Panc1 (cell line): ENCODE measurements at regions not wholly inside any gene's neighbourhood (a gene's known extent, or its start where the extent isn't known, plus 50 kb on each side); places are given as distances from the start of the nearest gene placed in this dataset.

ENCODE experiments used
- ATAC-seq: fragments of 200-7000 bp; cut with Tn5 transposase; 2 replicates; pipeline ENCODE4 v1.9.1; 2020; ENCODE audit warnings: mild to moderate bottlenecking, moderate library complexity
- BruUV-seq: library from RNA; stranded (reverse); fragments of 400-500 nt; replicated peaks from 2 replicates; lab custom pipeline; 2021; lab: Mats Ljungman, UMichigan
- CTCF ChIA-PET: fragments of 300-600 bp; sonication (Branson Sonifier 250); formaldehyde crosslinking; loops from one replicate; lab custom pipeline; 2022; ENCODE audit warnings: antibody characterized with exemption; lab: Charles Lee
- POLR2A ChIA-PET: fragments of 300-600 bp; sonication (Branson Sonifier 250); formaldehyde crosslinking; loops from one replicate; lab custom pipeline; 2022; ENCODE audit warnings: antibody characterized with exemption; lab: Charles Lee
- DNase-seq: peaks from one replicate; pipeline ENCODE4 v3.0.0-alpha.2; 2010; ENCODE audit warnings: low read depth, low spot score
- H3K27ac ChIP-seq: 2 replicates; pipeline ENCODE4 v1.5.1; 2011; ENCODE audit warnings: mild to moderate bottlenecking, low read length, inconsistent platforms
- H3K27me3 ChIP-seq: fragments of 200-500 bp; sonication (Bioruptor generic); 2 replicates; pipeline ENCODE4 v1.6.0; 2014; ENCODE audit warnings: low read length, inconsistent platforms; ENCODE audit not compliant: control insufficient read depth, insufficient read depth
- H3K36me3 ChIP-seq: fragments of 200-500 bp; sonication (Bioruptor generic); 2 replicates; pipeline ENCODE4 v1.5.1; 2014; ENCODE audit warnings: inconsistent platforms, mild to moderate bottlenecking, low read length, moderate library complexity; ENCODE audit not compliant: control insufficient read depth, insufficient read depth
- H3K4me1 ChIP-seq: 2 replicates; pipeline ENCODE4 v1.5.1; 2011; ENCODE audit warnings: inconsistent platforms, mild to moderate bottlenecking, low read length, moderate library complexity; ENCODE audit not compliant: control insufficient read depth, insufficient read depth
- H3K4me3 ChIP-seq, 2 experiments: 2 replicates each; pipeline ENCODE4 v1.5.1; 2011 to 2012; ENCODE audit warnings: low read depth in 2 of 2, low read length in 2 of 2, mild to moderate bottlenecking in 2 of 2, inconsistent platforms in 1 of 2, moderate library complexity in 1 of 2
- H3K9me3 ChIP-seq: fragments of 200-500 bp; sonication (Bioruptor generic); 2 replicates; pipeline ENCODE4 v1.5.1; 2014; ENCODE audit warnings: low read depth, mild to moderate bottlenecking, inconsistent platforms, low read length, moderate library complexity; ENCODE audit not compliant: control insufficient read depth, insufficient read depth
- CTCF ChIP-seq: fragments of 450-650 bp; IDR thresholded peaks from 2 replicates; pipeline ENCODE4 v1.5.1; 2017; ENCODE audit warnings: mild to moderate bottlenecking
- POLR2AphosphoS5 ChIP-seq: IDR thresholded peaks from 2 replicates; pipeline ENCODE4 v1.6.1; 2012; ENCODE audit warnings: mild to moderate bottlenecking, low read depth, low read length, moderate library complexity
- REST ChIP-seq, 2 experiments: IDR thresholded peaks; 2 replicates each; pipeline ENCODE4 v1.6.1; 2011 to 2012; ENCODE audit warnings: low read depth in 2 of 2, control low read depth in 1 of 2, low read length in 1 of 2, mild to moderate bottlenecking in 1 of 2, moderate library complexity in 1 of 2; ENCODE audit not compliant: insufficient read depth in 1 of 2
- SIN3A ChIP-seq: IDR thresholded peaks from 2 replicates; pipeline ENCODE4 v1.6.1; 2012; ENCODE audit warnings: low read depth, mild to moderate bottlenecking, low read length, moderate library complexity, borderline replicate concordance; ENCODE audit not compliant: insufficient read depth
- TCF7L2 ChIP-seq: IDR thresholded peaks from 2 replicates; pipeline ENCODE4 v1.6.1; 2011; ENCODE audit warnings: mild to moderate bottlenecking, low read depth, low read length, inconsistent platforms
- in situ Hi-C: cut with HindIII; loops from 2 replicates; pipeline ENCODE4 v1.10.0; 2016; ENCODE audit warnings: low sequenced_read_pairs, low pct_unique_long_range_greater_than_20kb
- intact Hi-C: fragments of 100-400 bp; cut with micrococcal nuclease; formaldehyde crosslinking; loops from one replicate; pipeline ENCODE4 v1.10.0; 2022; ENCODE audit not compliant: unreplicated experiment

DNA sequence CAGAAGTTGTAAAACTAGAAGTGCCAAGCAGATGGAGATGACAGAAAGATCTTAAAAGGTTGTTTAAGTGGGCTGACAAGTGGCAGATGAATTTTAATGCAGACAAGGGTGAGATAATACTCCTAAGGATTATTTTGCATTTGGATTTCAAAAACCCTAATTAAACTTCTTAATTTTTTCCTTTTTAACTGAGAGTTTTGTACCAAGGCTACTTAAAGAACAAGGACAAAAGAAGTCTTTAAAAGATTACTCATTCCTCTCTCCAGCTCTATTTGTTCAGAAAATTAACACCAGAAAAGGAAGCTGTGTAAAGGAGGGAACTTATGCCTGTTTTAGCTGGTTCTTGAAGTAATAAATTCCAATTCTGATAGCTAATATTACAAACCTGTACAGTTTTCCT lies 275.4 kb downstream of the ETNK1 start:
- no TSS peak for BruUV-seq
- in situ Hi-C loops (no loop called here), intact Hi-C loops (no loop called here)
- Histone ChIP-seq H3K36me3 (no peaks in the 10 kb centered on the region), H3K27me3 (no peaks in the 10 kb centered on the region), H3K4me3 (no peak overlapping the region), H3K9me3 (no peaks in the 10 kb centered on the region), H3K27ac (no peak overlapping the region), H3K4me1 (no peaks in the 10 kb centered on the region)
- ATAC-seq, result no peak
- no peak for TF ChIP-seq TCF7L2
- POLR2A ChIA-PET, result no interaction called here
- CTCF ChIA-PET, result no interaction called here
- no peak for DNase-seq

GRCh38 chr12:22904485-22904884 lies 279.5 kb downstream of the ETNK1 start:
- H3K27ac ChIP-seq, result no peak overlapping the region
- ChIA-PET POLR2A (no interaction called here), CTCF (no interaction called here)
- intact Hi-C loops (no loop called here), in situ Hi-C loops (no loop called here)
- DNase-seq (no peak), ATAC-seq (no peak)
- no peaks in the 10 kb centered on the region for H3K9me3 ChIP-seq
- BruUV-seq, result no TSS peak
- no peaks in the 10 kb centered on the region for H3K4me1 ChIP-seq
- H3K4me3 ChIP-seq, result no peak overlapping the region
- no peak for TF ChIP-seq CTCF
- no peak for TF ChIP-seq POLR2AphosphoS5
- no peak for TF ChIP-seq REST (IDR thresholded peaks at IDR 0.05; ENCODE audit: insufficient read depth in 1 of 2, low read depth in 2 of 2, low read length in 1 of 2)
- TF ChIP-seq TCF7L2, result no peak
- no peak for TF ChIP-seq SIN3A
- H3K36me3 ChIP-seq, result no peaks in the 10 kb centered on the region
- H3K27me3 ChIP-seq, result no peaks in the 10 kb centered on the region

- Histone ChIP-seq H3K36me3 (no peaks in the 10 kb centered on the region), H3K4me3 (no peak overlapping the region), H3K4me1 (no peaks in the 10 kb centered on the region), H3K27ac (no peak overlapping the region), H3K27me3 (no peaks in the 10 kb centered on the region), H3K9me3 (no peaks in the 10 kb centered on the region)
- ChIA-PET CTCF (no interaction called here), POLR2A (no interaction called here)
- no TSS peak for BruUV-seq
- DNase-seq (no peak), ATAC-seq (no peak)
- TF ChIP-seq SIN3A, result no peak
- TF ChIP-seq CTCF, result no peak
- no peak for TF ChIP-seq TCF7L2
- TF ChIP-seq REST (IDR thresholded peaks at IDR 0.05; ENCODE audit: insufficient read depth in 1 of 2, low read depth in 2 of 2, low read length in 1 of 2), result no peak
- TF ChIP-seq POLR2AphosphoS5, result no peak
- intact Hi-C loops (no loop called here), in situ Hi-C loops (no loop called here)
Observed at GRCh38 chr12:22916241-22916640, 291.3 kb downstream of the ETNK1 start.
